IPS-NIHi7 (cell line): ENCODE measurements at regions not wholly inside any gene's neighbourhood (a gene's known extent, or its start where the extent isn't known, plus 50 kb on each side); places are given as distances from the start of the nearest gene placed in this dataset.

Source experiments
- DNase-seq: peaks from one replicate; pipeline ENCODE4 v3.0.0; 2012; ENCODE audit warnings: mixed read lengths; ENCODE audit errors: extremely low spot score

DNA sequence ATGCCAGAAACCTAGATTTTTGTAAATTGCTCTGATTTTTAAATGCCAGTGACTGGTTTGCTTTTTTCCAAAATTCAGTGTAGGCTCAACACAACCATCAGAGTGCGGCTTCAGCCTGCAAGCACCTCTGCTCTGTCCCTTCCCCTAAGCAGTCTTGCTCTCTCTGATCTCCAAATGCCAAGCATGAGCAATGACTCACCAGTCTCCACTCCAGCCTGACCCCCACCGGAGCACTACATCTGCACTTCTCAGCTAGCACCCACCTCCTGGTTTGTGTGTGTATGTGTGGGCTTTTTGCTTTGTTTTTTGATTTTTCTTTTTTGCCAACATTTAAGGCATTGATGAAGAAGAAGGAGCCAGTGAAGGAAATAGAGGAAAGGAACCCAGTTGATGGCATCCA is 61.4 kb upstream of the ADRA1B start:
- DNase-seq = peak; percentile 44

GRCh38 chr5:159855476-159856191 is 60.6 kb upstream of the ADRA1B start:
- no peak for DNase-seq

GRCh38 chr5:159858871-159859270 is 57.4 kb upstream of the ADRA1B start:
- no peak for DNase-seq

GRCh38 chr5:159861086-159861485 is 55.2 kb upstream of the ADRA1B start:
- no peak for DNase-seq

DNA sequence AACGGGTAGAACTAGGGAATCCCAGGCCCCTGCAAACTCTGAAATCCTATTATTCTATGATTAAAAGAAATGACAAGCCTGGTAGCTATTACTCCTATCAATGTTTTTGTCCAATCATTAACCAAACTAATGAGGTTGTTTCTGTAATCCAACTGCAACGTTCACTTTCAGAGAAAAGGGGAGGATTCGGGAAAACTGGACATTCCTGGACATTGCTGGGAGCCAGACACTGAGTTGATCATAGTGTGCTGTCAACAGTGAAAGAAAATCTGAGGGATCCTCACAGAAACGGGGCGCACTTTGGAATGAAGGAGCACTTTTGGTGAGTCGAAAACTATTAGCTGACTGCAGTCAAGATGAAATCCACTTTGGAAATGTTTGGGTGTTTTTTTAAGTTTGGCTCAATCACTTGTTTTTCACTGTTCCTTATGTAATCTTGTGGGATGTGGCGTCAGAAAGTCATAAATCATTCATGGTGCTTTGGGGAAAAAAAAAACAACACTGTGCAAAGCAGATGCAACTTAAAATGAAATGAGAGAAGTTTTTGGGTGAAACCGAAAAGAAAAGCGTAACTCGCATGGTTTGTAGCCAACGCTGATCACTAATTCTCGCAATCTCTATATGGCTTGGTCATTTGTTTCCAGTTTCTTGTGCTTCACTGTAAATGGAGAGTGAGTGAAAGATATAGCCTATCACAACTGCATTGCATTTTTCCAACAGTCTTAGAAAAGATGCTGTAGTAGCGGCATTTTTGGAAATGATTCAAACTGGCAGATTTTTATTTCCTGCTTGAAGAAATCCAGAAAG is 51.2 kb upstream of the ADRA1B start:
- DNase-seq = no peak

- DNase-seq = no peak
Observed at GRCh38 chr5:159866093-159866492, 50.2 kb upstream of the ADRA1B start.
